Forelimb muscle (tissue), 1 donor: ENCODE measurements at regions not wholly inside any gene's neighbourhood (a gene's known extent, or its start where the extent isn't known, plus 50 kb on each side); places are given as distances from the start of the nearest gene placed in this dataset.
"Not testable (repeated sequence)": the region's sequence is repeated elsewhere in the genome, so short reads cannot be mapped to it uniquely, and the experiment has no call there.

Experiments used
- DNase-seq: peaks from one replicate; pipeline ENCODE4 v3.0.0-alpha.2; 2013; ENCODE audit warnings: low read depth

DNA sequence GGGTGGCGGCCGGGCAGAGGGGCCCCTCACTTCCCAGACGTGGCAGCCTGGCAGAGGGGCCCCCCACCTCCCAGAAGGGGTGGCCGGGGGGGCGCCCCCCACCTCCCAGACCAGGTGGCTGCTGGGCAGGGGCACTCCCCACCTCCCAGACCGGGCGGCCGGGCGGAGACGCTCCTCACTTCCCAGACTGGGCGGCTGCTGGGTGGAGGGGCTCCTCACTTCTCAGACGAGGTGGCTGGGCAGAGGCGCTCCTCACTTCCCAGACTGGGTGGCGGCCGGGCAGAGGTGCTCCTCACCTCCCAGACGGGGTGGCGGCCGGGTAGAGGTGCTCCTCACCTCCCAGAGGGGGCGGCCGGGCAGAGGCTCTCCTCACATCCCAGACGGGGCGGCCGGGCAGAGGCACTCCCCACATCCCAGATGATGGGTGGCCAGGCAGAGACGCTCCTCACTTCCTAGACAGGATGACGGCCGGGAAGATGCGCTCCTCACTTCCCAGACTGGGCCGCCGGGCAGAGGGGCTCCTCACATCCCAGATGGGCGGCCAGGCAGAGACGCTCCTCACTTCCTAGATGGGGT lies 303.2 kb upstream of the DIPK2B start:
- not testable (repeated sequence) for DNase-seq

DNA sequence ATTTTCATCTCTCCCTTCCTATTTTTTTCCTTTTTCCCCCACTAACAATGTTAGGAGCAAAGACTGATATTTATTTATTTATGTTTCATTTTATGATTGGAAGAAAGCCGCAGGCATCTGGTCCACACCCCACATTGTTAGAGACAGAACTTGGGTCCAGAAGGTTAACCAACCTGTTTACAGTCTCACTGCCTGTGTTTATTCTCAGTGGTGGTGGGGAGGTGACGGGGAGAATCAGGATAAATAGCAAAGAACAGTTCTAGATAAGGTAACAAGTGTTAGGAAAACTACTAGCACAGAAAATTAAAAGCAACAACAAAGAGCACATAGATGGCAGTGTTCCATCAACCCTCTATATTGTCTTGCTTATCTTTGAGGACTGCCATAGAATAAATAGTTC lies 301.7 kb upstream of the DIPK2B start:
- DNase-seq, result no peak

DNA sequence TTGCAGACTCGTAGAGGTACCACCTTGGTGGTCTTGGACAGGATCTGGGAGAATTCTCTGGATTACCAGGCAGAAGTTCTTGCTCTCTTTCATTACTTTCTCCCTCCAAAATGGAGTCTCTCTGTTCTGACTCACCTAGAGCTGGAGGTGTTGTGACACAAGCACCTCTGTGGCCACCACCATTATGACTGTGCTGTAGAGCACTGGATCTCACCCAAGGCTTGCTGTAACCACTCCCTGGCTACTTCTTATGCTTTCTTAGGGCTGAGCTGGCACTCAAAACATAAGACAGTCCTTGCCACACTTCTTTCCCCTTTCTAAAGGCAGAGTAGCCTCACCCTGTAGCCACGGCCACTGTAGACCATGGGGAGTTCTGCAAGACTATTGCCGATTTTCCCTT lies 296.6 kb upstream of the DIPK2B start:
- DNase-seq, result no peak

DNA sequence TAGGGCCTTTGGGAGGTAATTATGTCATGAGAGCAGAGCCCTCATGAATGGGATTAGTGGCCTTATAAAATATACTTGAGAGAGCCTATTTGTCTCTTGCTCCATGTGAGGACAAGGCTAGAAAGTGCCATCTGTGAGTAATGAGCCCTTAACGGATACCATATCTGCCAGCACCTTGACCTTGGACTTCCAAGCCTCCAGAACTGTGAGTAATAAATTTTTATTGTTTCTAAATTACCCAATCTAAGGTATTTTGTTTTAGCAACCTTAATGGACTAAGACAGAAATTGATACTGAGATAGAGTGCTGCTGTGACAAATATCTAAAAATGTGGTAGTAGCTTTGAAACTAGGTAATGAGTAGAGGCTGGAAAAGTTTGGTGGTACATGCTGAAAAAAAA lies 285.0 kb upstream of the DIPK2B start:
- DNase-seq, result no peak

DNA sequence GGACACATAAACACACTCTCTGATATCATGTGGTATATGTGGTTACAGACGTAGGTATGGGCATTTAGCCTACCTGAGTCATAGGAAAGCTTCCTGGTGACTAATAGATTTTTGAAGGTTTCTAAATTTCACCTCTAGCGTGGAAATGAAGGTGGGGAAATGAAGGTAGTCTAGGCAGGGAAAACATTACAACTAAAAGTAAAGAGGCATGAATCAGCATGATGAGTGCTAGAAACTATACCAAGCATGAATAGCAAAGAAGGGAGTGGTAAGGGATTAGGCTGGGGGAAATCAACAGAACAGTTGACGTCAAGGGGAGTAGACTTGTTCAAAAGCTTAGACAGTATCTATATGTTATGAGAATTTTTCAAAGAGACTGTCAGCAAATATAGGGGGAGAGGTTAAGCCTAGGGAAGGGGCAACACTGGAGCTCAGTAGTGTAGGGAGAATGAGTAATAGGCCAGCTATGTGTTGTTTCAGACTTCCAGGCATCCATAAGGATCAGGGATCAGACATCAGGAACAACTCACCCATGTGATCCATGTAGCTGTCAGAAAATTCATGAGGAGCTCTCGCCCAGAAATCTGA lies 279.3 kb upstream of the DIPK2B start:
- DNase-seq, result no peak

DNA sequence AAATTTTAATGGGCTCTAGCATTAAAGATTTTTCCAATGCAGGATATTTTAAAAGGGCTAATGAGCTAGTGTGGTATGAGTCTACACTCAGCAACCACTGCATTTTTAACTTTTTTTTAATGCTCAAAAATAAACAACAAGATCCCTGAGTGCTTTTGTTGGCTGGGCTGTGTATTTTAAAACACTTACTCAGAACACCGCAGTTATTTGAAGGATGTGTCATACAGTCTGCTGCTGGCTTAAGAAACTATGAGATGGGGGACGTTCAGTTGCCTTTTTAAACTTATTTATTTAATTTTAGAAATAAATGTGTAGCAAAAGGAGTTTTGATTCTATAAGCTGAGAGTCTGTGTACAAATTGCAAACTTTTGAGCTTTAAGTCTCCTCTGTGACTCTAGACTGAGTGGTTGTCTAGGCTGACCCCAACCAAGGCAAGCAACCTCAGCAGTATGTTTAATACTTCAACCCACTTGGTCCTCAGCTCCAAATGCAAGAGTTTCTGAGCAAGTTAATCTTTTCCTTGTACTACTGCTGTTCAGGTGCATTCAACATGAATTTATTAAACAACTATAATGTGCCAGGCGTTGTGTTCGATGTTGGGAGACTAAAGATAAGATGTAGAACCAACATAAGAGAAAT lies 278.6 kb upstream of the DIPK2B start:
- no peak for DNase-seq

DNA sequence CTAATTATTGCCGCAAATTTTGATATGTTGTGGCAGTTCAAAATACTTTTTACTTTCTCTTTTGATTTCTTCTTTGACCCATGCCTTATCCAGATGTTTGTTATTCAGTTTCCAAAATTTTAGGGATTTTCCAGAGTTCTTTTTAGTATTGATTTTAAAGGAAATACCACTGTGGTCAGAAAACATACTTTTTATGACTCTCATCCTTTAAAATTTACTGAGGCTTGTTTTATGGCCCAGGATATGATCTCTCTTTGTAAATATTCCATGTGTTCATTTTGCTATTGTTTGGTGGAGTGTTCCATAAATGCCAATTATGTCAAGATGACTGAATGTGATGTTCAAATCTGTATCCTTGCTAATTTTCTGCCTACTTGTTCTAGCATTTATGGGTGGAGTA lies 272.3 kb upstream of the DIPK2B start:
- DNase-seq, result no peak

DNA sequence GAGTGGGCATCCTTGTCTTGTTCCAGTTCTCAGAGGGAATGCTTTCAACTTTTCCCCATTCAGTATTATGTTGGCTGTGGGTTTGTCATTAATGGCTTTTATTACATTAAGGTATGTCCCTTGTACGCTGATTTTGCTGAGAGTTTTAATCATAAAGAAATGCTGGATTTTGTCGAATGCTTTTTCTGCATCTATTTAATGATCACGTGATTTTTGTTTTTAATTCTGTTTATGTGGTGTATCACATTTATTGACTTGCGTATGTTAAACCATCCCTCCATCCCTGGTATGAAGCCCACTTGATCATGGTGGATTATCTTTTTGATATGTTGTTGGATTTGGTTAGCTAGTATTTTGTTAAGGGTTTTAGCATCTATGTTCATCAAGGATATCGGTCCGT lies 266.9 kb upstream of the DIPK2B start:
- DNase-seq, result not testable (repeated sequence)

DNA sequence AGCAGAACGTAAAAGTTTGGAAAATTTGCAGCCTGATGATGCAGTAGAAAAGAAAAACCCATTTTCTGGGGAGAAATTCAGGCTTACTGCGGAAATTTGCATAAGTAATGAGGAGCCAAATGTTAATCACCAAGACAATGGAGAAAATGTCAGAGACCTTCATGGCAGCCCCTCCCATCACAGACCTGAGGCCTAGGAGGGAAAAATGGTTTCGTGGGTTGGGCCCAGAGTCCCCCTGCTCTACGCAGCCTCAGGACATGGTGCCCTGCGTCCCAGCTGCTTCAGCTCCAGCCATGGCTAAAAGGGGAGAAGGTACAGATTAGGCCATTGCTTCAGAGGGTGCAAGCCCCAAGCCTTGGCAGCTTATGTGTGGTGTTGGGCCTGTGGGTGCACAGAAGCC lies 255.1 kb upstream of the DIPK2B start:
- DNase-seq, result not testable (repeated sequence)

DNA sequence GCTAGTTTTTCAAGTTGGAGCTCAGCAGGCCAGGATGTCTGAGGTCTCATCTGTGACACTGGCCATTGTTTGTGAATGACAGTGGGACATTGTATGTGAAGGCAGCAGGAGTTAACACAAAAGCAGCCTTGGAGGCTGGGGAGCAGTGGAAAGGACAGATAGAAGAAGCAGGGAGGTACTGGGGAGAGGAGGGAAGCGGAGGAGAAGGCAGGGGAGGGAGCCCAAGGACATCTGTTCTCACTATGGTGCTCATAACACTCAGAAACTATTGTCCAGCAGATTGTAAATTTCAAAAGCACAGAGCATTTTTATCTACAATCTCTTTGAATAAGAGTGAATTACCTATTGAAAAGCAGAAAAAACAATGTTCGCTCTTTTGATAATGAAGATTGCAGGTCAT lies 253.6 kb upstream of the DIPK2B start:
- no peak for DNase-seq

DNA sequence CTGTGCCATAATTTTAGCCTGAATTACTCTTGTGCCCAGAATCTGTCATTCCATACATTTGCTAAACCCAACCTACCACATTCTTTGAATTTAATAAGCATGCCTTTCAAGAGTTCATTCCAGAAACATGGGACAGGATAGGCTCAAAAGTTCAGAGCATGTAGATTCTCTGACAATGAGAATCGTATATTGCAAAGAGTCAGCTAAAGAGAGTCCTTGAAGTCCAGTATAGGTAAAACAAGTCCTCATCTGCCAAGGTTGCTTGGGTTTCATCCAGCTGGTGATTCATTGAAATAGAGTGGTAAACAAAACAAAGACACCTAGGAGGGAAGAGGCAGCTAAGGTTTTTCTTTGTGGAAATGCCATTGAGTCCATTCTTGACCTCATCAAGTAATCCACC lies 249.3 kb upstream of the DIPK2B start:
- no peak for DNase-seq

DNA sequence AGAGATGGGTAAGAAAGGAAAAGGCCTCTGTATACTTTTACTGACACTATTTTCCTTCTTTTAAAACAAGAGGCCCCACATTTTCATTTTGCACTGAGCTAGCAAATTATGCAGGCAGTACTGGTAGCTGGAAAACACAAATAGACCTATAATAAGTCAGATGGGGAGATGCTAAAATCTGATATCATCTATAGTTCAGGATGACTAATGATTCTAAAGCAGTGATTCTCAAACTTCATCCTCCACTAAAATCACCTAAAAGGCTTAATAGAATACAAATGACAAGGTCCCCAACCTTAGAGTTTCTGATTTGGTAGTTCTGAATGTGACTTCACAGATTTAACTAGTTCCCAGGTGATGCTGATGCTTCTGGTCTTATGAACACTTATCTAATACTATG lies 247.3 kb upstream of the DIPK2B start:
- DNase-seq, result no peak

DNA sequence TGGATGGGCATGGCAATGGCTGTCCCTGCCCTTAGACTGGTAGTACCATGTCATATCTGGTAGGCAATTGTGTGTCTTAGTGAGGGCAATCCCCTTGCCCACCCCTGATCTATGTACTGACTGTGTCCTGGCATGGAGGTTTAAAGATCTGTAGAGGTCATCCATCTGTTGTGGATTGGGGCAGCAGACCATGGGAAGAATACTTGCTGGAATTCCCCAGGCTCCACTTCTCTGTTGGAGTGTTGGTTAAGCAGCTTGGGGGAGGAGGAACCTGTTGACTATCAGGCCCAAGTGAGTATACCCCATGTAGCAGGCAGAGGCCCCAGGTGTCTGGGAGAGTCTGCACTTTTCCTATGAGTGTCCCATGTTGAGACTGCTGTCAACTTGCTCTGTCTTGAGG lies 246.7 kb upstream of the DIPK2B start:
- DNase-seq, result no peak

DNA sequence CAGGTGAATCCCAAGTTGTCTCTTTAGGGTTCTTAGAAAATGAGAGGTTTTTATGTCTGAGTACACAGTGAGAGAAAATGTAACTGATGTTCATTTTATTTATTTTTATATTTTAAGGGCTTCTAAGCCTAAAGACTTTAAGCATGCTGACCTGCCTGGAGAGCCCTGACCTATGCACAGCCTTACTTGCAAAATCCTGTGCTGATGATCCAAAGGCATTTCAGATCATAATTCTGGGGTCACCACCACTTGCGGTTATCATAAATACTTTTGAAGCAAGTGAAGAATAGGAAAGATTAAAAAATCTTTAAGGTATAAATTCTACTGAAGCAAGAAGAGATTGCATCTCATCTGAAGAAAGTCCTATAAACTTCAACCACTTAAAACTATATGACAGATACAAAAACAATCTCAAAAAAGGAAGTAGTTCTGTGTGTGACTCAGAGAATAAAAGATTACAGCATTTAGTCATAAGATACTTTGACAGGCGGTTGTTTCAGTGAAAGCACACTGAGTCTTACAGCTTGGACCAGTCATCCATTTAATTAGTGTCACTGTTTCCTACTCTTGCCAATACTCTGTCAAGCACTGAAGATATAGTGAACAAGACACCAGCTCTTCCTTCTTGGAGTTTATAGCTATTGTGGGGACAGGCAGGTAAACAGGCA lies 245.2 kb upstream of the DIPK2B start:
- DNase-seq, result no peak

DNA sequence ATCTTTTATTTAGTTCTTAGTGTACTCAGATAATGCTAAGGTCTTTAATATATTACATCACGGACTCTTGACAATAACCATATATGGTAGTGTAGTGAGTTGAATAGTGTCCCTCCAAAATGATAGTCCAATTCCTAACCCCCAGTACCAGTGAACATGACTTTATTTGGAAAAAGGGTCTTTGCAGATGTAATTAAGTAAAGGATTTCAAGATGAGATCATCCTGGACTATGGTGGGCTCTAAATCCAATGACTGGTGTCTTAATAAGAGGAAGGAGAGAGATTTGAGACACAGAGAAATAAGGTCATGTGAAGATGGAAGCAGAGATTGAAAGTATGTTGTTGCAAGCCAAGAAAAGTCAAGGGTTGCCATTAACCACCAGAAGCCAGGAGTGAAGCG lies 236.5 kb upstream of the DIPK2B start:
- DNase-seq, result no peak

DNA sequence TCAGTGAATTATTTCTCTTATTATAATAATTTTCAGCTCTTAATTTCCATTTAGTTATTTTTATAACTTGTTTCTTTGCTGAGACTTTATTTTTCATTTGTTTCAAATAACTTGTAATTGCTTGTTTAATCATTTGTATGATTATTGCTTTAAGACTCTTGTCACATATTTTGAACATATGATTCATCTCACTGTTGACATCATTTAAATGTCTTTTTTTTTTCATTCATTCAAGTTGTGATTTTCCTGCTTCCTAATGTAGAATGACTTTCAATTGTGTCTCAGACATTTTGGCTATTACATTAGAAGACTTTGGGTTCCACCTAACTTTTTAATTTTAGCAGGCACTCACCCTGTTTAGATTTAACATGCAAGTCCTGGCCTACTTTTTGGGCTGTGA lies 234.8 kb upstream of the DIPK2B start:
- DNase-seq, result no peak

DNA sequence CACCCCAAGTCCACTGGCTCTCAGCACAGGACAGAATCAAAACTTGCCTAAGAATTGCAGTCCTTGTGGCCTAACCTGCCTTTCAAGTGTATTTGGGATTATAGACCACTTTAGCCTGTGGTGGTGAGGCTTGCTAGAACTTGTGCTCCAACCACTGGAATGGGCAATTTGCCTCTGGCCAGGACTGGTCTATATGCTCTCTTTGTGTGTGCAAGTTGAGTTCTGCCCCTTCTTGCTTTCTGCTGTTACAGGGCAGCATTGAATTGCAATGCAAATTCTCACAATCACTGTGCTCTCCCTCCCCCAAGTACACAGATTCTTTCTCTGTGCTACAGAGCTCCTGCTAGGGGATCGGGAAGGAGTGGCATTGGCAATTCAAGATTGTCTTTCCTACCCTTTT lies 233.6 kb upstream of the DIPK2B start:
- DNase-seq, result no peak

DNA sequence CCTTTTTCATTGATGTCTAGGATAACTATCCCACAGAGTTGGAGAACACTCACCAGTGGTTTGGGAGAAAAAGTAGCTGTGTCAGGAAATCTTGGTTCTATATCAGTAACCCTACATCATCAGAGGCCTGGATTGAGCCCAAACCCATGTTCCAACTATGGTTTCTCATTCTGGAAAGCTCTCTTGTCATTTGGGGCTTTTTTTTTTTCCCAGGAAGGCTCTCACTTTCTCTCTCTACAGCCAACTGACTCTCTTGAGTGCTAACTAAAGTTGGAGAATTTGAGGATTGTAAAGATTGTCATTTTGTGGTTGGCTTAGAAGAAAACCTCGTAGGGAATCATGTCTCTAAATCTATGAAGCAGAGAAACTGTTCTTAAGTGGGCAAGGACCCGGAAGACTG lies 228.2 kb upstream of the DIPK2B start:
- no peak for DNase-seq

DNA sequence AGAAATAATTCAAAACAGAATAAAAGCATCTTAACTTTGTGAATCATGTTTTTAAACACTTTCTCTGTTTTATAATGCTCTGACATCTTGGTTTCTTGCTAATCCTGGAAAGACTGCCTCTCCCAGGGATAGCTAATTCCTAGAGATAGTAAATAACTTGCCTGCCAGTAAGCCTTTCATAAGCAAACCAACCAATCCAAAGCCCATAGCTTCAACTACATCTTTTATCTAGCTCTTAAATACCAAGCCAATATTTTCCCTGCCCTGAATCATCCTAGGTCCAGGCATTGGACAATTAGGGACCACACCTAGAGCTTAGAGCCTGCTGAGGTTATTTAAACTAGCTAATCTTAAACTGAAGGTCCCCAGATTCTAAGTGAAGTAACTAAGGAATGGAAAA lies 223.7 kb upstream of the DIPK2B start:
- DNase-seq, result no peak

DNA sequence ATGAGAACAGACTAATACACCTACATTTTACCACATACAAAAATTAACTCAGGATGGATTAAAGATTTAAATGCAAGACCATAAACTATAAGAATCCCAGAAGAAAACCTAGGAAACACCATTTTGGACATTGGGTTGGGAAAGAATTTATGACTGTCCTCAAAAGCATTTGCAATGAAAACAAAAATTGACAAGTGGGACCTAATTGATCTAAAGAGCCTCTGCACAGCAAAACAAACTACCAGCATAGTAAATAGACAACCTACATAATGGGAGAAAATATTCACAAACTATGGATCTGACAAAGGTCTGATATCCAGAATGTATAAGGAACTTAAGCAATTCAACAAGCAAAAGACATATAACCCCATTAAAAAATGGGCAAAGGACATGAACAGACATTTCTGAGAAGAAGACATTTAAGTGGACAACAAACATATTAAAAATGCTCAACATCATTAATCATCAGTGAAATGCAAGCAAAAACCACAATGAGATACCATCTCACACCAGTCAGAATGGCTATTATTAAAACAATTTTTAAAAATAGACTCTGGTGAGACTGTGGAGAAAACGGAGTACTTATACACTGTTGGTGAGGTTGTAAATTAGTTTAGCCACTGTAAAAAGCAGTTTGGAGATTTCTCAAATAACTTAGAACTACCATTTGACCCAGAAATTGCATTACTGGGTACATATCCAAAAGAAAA lies 221.7 kb upstream of the DIPK2B start:
- DNase-seq, result no peak

DNA sequence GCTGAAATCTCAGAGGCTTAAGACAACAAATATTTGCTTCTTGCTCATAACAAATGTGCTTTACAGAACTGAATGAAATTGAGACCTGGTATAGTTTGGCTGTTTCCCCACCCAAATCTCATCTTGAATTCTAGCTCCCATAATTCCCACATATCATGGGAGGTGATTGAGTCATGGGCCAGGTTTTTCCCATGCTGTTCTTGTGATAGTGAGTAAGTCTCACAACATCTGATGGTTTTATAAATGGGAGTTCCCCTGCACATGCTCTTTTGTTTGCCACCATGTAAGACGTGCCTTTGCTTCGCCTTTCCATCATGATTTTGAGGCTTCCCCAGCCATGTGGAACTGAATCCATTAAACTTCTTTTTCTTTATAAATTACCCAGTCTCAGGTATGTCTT lies 221.1 kb upstream of the DIPK2B start:
- no peak for DNase-seq

DNA sequence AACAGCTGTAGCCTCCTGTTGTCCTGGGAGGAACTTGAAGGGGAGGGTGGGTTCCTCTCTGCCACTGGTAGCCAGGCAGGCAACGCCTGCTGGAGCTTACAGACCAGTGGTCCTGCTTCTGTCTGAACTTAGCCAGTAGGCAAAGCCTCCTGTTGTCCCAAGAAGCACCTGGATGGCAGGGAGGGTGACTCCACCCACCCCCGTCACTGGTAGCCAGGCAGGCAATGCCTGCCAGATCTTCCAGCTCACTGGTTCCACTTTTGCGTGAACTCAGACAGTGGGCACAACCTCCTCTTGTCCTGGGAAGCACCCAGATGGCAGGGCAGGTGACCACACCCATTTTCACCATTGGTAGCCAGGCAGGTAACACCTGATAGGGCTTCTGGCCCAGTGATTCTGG lies 203.5 kb upstream of the DIPK2B start:
- DNase-seq, result no peak

DNA sequence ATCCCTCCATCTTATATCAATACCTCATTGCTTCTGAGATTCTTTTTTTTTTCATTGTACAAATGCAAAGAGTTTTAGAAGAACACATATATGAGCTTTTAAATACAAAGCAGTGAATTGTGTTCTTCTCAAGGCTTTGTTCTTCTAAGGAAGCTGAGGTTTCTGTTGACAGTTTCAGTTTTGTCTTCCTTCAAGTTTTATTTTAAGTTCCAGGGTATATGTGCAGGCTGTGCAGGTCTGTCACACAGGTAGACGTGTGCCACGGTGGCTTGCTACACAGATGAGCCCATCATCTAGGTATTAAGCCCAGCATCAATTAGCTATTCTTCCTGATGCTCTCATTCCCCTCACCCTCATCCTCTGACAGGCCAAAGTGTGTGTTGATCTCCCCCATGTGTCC lies 201.2 kb upstream of the DIPK2B start:
- DNase-seq, result no peak
